ENCODE measurements at regions not wholly inside any gene's neighbourhood (a gene's known extent, or its start where the extent isn't known, plus 50 kb on each side); places are given as distances from the start of the nearest gene placed in this dataset.
"Not testable (repeated sequence)": the region's sequence is repeated elsewhere in the genome, so short reads cannot be mapped to it uniquely, and the experiment has no call there.

DNA sequence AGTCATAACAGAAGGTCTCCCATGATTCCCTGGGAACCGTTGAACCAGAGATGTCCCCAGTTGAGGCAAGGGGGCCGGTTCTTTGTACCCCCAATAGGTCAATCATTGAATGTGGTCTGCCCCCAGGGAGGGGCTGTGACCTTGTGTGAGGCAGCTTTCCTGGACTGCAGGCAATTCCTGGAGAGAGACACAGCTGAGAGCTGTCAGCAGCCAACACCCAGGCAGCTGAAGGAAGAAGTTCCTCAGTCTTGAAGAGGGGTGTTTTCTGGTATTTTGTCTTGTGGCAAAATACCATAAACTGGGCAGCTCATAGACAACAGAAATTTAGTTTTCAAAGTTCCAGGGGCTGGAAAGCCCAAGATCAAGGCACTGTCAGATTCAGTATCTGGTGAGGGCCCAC is 185.7 kb upstream of the ATP6AP2 start:
- no peak for TF ChIP-seq CTCF (IDR thresholded peaks at IDR 0.05; ENCODE audit: control insufficient read depth, extremely low read depth, insufficient read depth)

GRCh38 chrX:40394302-40394701 is 186.5 kb upstream of the ATP6AP2 start:
- no peak for DNase-seq (ENCODE audit: low read depth)
- TF ChIP-seq CTCF (IDR thresholded peaks at IDR 0.05; ENCODE audit: control insufficient read depth, extremely low read depth, insufficient read depth), result no peak
- no peak overlapping the region for H3K4me3 ChIP-seq (ENCODE audit: low read depth, low read length)

More for the DNA sequence above, 185.7 kb upstream of the ATP6AP2 start:
- DNase-seq (ENCODE audit: low read depth), result no peak
- no peak overlapping the region for H3K4me3 ChIP-seq (ENCODE audit: low read depth, low read length)

GRCh38 chrX:40392599-40392998 is 188.2 kb upstream of the ATP6AP2 start:
- no peak overlapping the region for H3K4me3 ChIP-seq (ENCODE audit: low read depth, low read length)
- no peak for TF ChIP-seq CTCF (IDR thresholded peaks at IDR 0.05; ENCODE audit: control insufficient read depth, extremely low read depth, insufficient read depth)
- DNase-seq (ENCODE audit: low read depth), result no peak

GRCh38 chrX:40391662-40392061 is 189.1 kb upstream of the ATP6AP2 start:
- no peak for TF ChIP-seq CTCF (IDR thresholded peaks at IDR 0.05; ENCODE audit: control insufficient read depth, extremely low read depth, insufficient read depth)
- no peak for DNase-seq (ENCODE audit: low read depth)
- no peak overlapping the region for H3K4me3 ChIP-seq (ENCODE audit: low read depth, low read length)

DNA sequence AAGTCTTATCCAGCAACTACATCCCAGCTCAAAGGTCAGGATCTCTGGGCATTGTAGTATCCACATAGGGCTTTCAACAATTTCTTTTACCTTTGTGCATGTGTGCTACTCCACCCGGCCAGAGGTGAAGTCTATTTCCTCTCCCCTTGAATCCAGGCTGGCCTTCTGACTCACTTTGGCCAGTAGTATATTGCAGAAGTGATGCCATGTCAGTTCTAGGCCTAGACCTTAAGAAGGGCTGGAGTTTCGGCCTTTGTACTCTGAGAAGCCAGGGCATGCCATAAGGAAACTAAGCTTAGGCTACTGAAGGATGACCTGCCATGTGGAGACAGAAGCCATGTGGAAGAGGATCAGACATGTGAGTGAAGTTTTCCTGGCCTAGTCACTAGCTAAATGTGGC is 191.2 kb upstream of the ATP6AP2 start:
- DNase-seq (ENCODE audit: low read depth), result no peak
- no peak for TF ChIP-seq CTCF (IDR thresholded peaks at IDR 0.05; ENCODE audit: control insufficient read depth, extremely low read depth, insufficient read depth)
- H3K4me3 ChIP-seq (ENCODE audit: low read depth, low read length), result no peak overlapping the region

DNA sequence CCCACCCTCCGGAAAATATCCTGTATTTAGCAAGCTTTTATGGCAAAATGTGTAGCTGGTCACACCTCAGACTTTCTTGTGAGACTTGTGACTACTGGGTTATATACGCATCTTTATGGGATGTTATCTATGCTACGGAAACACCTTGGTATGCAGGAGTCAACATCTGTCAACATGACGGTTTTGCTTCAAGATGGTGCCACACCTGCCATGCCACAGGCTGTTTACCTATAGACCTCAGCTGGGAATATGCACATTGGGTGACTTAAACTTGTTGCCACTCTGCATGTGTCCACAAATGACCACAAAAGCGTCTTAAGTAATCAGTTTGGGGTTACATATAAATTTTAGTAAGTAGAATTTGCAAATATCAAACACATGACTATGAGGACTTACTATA is 192.3 kb upstream of the ATP6AP2 start:
- DNase-seq (ENCODE audit: low read depth), result no peak
- TF ChIP-seq CTCF (IDR thresholded peaks at IDR 0.05; ENCODE audit: control insufficient read depth, extremely low read depth, insufficient read depth), result no peak
- H3K4me3 ChIP-seq (ENCODE audit: low read depth, low read length), result no peak overlapping the region

DNA sequence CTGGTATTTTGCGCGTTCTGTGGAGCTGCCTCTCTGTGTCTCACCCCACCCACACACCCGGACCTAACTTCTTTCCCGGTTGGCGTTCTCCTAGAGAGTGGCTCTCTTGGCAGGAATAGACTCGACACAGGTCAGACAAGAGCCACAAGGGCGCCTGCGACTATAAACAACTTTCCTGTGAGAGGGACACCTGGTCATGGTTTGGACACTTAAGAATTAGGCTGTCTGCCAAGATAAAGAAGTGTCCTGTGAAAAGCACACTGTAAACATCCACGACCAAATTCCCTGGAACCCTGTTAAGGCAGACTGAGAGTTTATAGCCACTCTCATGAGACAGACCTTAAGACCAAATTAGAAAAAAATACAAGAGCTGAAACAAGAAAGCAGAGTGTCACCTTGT is 192.9 kb upstream of the ATP6AP2 start:
- DNase-seq (ENCODE audit: low read depth), result peak; percentile 88
- not testable (repeated sequence) for H3K4me3 ChIP-seq (ENCODE audit: low read depth, low read length)

- not testable (repeated sequence) for DNase-seq (ENCODE audit: low read depth); H3K4me3 ChIP-seq (ENCODE audit: low read depth, low read length)
Observed at GRCh38 chrX:40387311-40387710, 193.5 kb upstream of the ATP6AP2 start.
